GM23338 (cell line): ENCODE measurements at regions not wholly inside any gene's neighbourhood (a gene's known extent, or its start where the extent isn't known, plus 50 kb on each side); places are given as distances from the start of the nearest gene placed in this dataset.
A peak's percentile ranks its signal among the peaks of the same experiment; 100 is the strongest.

Experiments used
- ATAC-seq: fragments of 200-7000 bp; cut with Tn5 transposase; 3 replicates; pipeline ENCODE4 v1.9.1; 2020
- DNase-seq: peaks from one replicate; pipeline ENCODE4 v3.0.0-alpha.2; 2015; ENCODE audit warnings: low spot score
- H2AFZ ChIP-seq: fragments of 200-600 bp; sonication (generic); 2 replicates; pipeline ENCODE4 v1.8.0; 2016; ENCODE audit warnings: antibody characterized with exemption, mild to moderate bottlenecking, moderate library complexity
- H3F3A ChIP-seq: fragments of 200-600 bp; sonication (generic); replicated peaks from 2 replicates; pipeline ENCODE4 v1.8.0; 2017; ENCODE audit warnings: antibody characterized with exemption, mixed run types, low read depth
- H3K27ac ChIP-seq: fragments of 200-600 bp; sonication (generic); 2 replicates; pipeline ENCODE4 v1.6.1; 2016; ENCODE audit warnings: low read depth
- H3K27me3 ChIP-seq: fragments of 200-600 bp; sonication (generic); 2 replicates; pipeline ENCODE4 v1.8.0; 2016; ENCODE audit warnings: mild to moderate bottlenecking, mixed run types, moderate library complexity; ENCODE audit not compliant: insufficient read depth
- H3K36me3 ChIP-seq: fragments of 200-600 bp; sonication (generic); 2 replicates; pipeline ENCODE4 v1.8.0; 2016; ENCODE audit warnings: mild to moderate bottlenecking; ENCODE audit not compliant: insufficient read depth
- H3K4me1 ChIP-seq: fragments of 200-600 bp; sonication (generic); 2 replicates; pipeline ENCODE4 v1.8.0; 2016; ENCODE audit warnings: mild to moderate bottlenecking, moderate library complexity; ENCODE audit not compliant: insufficient read depth
- H3K4me2 ChIP-seq: fragments of 200-600 bp; sonication (generic); 2 replicates; pipeline ENCODE4 v1.7.1; 2017; ENCODE audit warnings: mixed run types
- H3K4me3 ChIP-seq: fragments of 200-600 bp; sonication (generic); 2 replicates; pipeline ENCODE4 v1.6.1; 2016; ENCODE audit warnings: mixed run types
- H3K79me2 ChIP-seq: fragments of 200-600 bp; sonication (generic); replicated peaks from 2 replicates; pipeline ENCODE4 v1.8.0; 2017; ENCODE audit warnings: mild to moderate bottlenecking; ENCODE audit not compliant: insufficient read depth
- H3K9me2 ChIP-seq: fragments of 200-600 bp; sonication (generic); 2 replicates; pipeline ENCODE4 v1.8.0; 2017; ENCODE audit not compliant: insufficient read depth
- H4K20me1 ChIP-seq: fragments of 200-600 bp; sonication (generic); replicated peaks from 2 replicates; pipeline ENCODE4 v1.8.0; 2017; ENCODE audit warnings: mild to moderate bottlenecking; ENCODE audit not compliant: insufficient read depth
- H3K27ac Mint-ChIP-seq: 2 replicates; pipeline ENCODE4 v1.8.0; 2020; ENCODE audit warnings: inconsistent platforms, mild to moderate bottlenecking, moderate library complexity, mixed read lengths
- H3K27me3 Mint-ChIP-seq: 3 replicates; pipeline ENCODE4 v1.8.0; 2022; ENCODE audit warnings: low read depth, mild to moderate bottlenecking, moderate library complexity, mixed read lengths, inconsistent platforms; ENCODE audit not compliant: insufficient read depth, poor library complexity
- H3K36me3 Mint-ChIP-seq: 3 replicates; pipeline ENCODE4 v1.8.0; 2021; ENCODE audit warnings: low read depth, mild to moderate bottlenecking, inconsistent platforms, moderate library complexity, mixed read lengths
- H3K4me1 Mint-ChIP-seq: 3 replicates; pipeline ENCODE4 v1.8.0; 2020; ENCODE audit warnings: mild to moderate bottlenecking, inconsistent platforms, mixed read lengths
- H3K4me3 Mint-ChIP-seq: 3 replicates; pipeline ENCODE4 v1.8.0; 2021; ENCODE audit warnings: moderate library complexity, mild to moderate bottlenecking, inconsistent platforms, mixed read lengths
- H3K9me3 Mint-ChIP-seq: 3 replicates; pipeline ENCODE4 v1.8.0; 2020; ENCODE audit warnings: moderate library complexity, mild to moderate bottlenecking, inconsistent platforms, mixed read lengths
- CREB1 ChIP-seq: fragments of 250-450 bp; sonication (Bioruptor Pico); IDR thresholded peaks from 2 replicates; pipeline ENCODE4 v1.5.0; 2020; ENCODE audit warnings: low read depth, mild to moderate bottlenecking, moderate library complexity
- CTCF ChIP-seq, 2 experiments: fragments of 200-600 bp in 1 of 2; sonication (generic) in 1 of 2; conservative IDR thresholded peaks; 2 replicates each; pipeline versions ENCODE4 v1.5.1 to v1.6.1; 2016 to 2017; ENCODE audit warnings: antibody characterized with exemption in 2 of 2, low read depth in 2 of 2, mild to moderate bottlenecking in 2 of 2, moderate library complexity in 1 of 2
- EZH2 ChIP-seq: fragments of 200-600 bp; sonication (generic); IDR thresholded peaks from one replicate; pipeline ENCODE4 v1.8.0; 2017; ENCODE audit warnings: antibody characterized with exemption, mild to moderate bottlenecking, low read depth; ENCODE audit not compliant: unreplicated experiment
- EZH2phosphoT487 ChIP-seq: fragments of 200-600 bp; sonication (generic); IDR thresholded peaks from one replicate; pipeline ENCODE4 v1.8.1; 2018; ENCODE audit warnings: antibody characterized with exemption; ENCODE audit not compliant: unreplicated experiment
- NANOG ChIP-seq: IDR thresholded peaks from 2 replicates; pipeline ENCODE4 v1.6.1; 2016; ENCODE audit warnings: antibody characterized with exemption, borderline replicate concordance
- POLR2AphosphoS5 ChIP-seq: IDR thresholded peaks from 2 replicates; pipeline ENCODE4 v1.6.1; 2016; ENCODE audit warnings: antibody characterized with exemption, low read depth
- ZNF114 ChIP-seq: fragments of 250-450 bp; sonication (Bioruptor Pico); IDR thresholded peaks from 2 replicates; pipeline ENCODE4 v1.5.0; 2020; ENCODE audit warnings: mild to moderate bottlenecking, moderate library complexity
- TF ChIP-seq, protein P1 (sequence below): fragments of 250-450 bp; sonication (Bioruptor Pico); IDR thresholded peaks from 2 replicates; pipeline ENCODE4 v1.5.0; 2020; ENCODE audit warnings: mild to moderate bottlenecking, moderate library complexity
- TF ChIP-seq, protein P2 (sequence below): IDR thresholded peaks from one replicate; pipeline ENCODE4 v1.6.1; 2018; ENCODE audit warnings: antibody characterized with exemption; ENCODE audit not compliant: unreplicated experiment

DNA sequence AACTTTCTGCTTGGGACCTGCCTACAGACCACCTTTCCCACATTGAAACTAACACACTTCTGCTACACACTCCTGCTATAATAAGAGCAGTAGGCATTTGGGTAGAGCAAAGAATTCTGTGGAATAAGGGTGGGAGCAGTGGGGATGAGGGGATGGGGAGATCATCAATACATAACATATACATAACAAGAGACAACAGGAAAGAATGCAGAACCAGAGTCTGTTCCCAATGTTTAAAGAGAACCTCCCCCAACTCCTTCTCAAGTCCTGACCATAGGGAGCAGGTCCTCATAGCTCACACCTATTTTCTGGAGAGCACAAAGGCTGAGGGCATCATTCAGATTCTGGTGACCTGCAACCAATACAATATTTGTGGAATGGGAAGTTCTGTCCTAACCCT lies 121.6 kb upstream of the BARHL2 start:
- Histone ChIP-seq H3K4me1 (peaks cover 75% of the 10 kb centered on the region), H3K36me3 (no peaks in the 10 kb centered on the region), H4K20me1 (no peaks in the 10 kb centered on the region; the same call in 1 of the 2 replicates), H3K79me2 (no peaks in the 10 kb centered on the region), H3K27me3 (peaks cover 99% of the 10 kb centered on the region), H3F3A (peaks cover 24% of the 10 kb centered on the region), H2AFZ (no peak overlapping the region), H3K4me3 (peak overlapping the region; percentile 29; the same call in 1 of the 2 replicates), H3K4me2 (peak overlapping the region; percentile 78), H3K9me2 (no peaks in the 10 kb centered on the region), H3K27ac (no peak overlapping the region)
- no peak for TF ChIP-seq CREB1 (CRISPR knock-in tag)
- TF ChIP-seq NANOG: peak; percentile 48; the same call in 1 of the 2 replicates
- TF ChIP-seq EZH2phosphoT487: no peak
- TF ChIP-seq ZNF114: no peak
- TF ChIP-seq EZH2: no peak
- TF ChIP-seq, protein P1, sequence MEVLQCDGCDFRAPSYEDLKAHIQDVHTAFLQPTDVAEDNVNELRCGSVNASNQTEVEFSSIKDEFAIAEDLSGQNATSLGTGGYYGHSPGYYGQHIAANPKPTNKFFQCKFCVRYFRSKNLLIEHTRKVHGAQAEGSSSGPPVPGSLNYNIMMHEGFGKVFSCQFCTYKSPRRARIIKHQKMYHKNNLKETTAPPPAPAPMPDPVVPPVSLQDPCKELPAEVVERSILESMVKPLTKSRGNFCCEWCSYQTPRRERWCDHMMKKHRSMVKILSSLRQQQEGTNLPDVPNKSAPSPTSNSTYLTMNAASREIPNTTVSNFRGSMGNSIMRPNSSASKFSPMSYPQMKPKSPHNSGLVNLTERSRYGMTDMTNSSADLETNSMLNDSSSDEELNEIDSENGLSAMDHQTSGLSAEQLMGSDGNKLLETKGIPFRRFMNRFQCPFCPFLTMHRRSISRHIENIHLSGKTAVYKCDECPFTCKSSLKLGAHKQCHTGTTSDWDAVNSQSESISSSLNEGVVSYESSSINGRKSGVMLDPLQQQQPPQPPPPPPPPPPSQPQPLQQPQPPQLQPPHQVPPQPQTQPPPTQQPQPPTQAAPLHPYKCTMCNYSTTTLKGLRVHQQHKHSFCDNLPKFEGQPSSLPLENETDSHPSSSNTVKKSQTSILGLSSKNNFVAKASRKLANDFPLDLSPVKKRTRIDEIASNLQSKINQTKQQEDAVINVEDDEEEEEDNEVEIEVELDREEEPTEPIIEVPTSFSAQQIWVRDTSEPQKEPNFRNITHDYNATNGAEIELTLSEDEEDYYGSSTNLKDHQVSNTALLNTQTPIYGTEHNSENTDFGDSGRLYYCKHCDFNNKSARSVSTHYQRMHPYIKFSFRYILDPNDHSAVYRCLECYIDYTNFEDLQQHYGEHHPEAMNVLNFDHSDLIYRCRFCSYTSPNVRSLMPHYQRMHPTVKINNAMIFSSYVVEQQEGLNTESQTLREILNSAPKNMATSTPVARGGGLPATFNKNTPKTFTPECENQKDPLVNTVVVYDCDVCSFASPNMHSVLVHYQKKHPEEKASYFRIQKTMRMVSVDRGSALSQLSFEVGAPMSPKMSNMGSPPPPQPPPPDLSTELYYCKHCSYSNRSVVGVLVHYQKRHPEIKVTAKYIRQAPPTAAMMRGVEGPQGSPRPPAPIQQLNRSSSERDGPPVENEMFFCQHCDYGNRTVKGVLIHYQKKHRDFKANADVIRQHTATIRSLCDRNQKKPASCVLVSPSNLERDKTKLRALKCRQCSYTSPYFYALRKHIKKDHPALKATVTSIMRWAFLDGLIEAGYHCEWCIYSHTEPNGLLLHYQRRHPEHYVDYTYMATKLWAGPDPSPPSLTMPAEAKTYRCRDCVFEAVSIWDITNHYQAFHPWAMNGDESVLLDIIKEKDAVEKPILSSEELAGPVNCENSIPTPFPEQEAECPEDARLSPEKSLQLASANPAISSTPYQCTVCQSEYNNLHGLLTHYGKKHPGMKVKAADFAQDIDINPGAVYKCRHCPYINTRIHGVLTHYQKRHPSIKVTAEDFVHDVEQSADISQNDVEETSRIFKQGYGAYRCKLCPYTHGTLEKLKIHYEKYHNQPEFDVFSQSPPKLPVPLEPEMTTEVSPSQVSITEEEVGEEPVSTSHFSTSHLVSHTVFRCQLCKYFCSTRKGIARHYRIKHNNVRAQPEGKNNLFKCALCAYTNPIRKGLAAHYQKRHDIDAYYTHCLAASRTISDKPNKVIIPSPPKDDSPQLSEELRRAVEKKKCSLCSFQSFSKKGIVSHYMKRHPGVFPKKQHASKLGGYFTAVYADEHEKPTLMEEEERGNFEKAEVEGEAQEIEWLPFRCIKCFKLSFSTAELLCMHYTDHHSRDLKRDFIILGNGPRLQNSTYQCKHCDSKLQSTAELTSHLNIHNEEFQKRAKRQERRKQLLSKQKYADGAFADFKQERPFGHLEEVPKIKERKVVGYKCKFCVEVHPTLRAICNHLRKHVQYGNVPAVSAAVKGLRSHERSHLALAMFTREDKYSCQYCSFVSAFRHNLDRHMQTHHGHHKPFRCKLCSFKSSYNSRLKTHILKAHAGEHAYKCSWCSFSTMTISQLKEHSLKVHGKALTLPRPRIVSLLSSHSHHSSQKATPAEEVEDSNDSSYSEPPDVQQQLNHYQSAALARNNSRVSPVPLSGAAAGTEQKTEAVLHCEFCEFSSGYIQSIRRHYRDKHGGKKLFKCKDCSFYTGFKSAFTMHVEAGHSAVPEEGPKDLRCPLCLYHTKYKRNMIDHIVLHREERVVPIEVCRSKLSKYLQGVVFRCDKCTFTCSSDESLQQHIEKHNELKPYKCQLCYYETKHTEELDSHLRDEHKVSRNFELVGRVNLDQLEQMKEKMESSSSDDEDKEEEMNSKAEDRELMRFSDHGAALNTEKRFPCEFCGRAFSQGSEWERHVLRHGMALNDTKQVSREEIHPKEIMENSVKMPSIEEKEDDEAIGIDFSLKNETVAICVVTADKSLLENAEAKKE (CRISPR knock-in tag): peak; percentile 90; the same call in 1 of the 2 replicates
- TF ChIP-seq CTCF (conservative IDR thresholded peaks at IDR 0.05; ENCODE audit: low read depth in 2 of 2): no peak
- TF ChIP-seq POLR2AphosphoS5: no peak
- TF ChIP-seq, protein P2, sequence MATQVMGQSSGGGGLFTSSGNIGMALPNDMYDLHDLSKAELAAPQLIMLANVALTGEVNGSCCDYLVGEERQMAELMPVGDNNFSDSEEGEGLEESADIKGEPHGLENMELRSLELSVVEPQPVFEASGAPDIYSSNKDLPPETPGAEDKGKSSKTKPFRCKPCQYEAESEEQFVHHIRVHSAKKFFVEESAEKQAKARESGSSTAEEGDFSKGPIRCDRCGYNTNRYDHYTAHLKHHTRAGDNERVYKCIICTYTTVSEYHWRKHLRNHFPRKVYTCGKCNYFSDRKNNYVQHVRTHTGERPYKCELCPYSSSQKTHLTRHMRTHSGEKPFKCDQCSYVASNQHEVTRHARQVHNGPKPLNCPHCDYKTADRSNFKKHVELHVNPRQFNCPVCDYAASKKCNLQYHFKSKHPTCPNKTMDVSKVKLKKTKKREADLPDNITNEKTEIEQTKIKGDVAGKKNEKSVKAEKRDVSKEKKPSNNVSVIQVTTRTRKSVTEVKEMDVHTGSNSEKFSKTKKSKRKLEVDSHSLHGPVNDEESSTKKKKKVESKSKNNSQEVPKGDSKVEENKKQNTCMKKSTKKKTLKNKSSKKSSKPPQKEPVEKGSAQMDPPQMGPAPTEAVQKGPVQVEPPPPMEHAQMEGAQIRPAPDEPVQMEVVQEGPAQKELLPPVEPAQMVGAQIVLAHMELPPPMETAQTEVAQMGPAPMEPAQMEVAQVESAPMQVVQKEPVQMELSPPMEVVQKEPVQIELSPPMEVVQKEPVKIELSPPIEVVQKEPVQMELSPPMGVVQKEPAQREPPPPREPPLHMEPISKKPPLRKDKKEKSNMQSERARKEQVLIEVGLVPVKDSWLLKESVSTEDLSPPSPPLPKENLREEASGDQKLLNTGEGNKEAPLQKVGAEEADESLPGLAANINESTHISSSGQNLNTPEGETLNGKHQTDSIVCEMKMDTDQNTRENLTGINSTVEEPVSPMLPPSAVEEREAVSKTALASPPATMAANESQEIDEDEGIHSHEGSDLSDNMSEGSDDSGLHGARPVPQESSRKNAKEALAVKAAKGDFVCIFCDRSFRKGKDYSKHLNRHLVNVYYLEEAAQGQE: no peak
- DNase-seq (peak; percentile 83), ATAC-seq (peak; percentile 30)
- peaks cover 97% of the 10 kb centered on the region for H3K27me3 Mint-ChIP-seq
- H3K4me1 Mint-ChIP-seq: peaks cover 77% of the 10 kb centered on the region
- no peaks in the 10 kb centered on the region; the same call in 2 of the 3 replicates for H3K9me3 Mint-ChIP-seq
- no peak overlapping the region for H3K27ac Mint-ChIP-seq
- H3K4me3 Mint-ChIP-seq: peak overlapping the region; percentile 35
- no peaks in the 10 kb centered on the region; the same call in 2 of the 3 replicates for H3K36me3 Mint-ChIP-seq
